Rectal smooth muscle tissue (tissue), 1 donor: ENCODE measurements at regions not wholly inside any gene's neighbourhood (a gene's known extent, or its start where the extent isn't known, plus 50 kb on each side); places are given as distances from the start of the nearest gene placed in this dataset.

Source experiments
- H3K27ac ChIP-seq: one replicate; pipeline ENCODE4 v1.7.0; 2013; ENCODE audit warnings: low read depth, low read length, inconsistent platforms
- H3K27me3 ChIP-seq: one replicate; pipeline ENCODE4 v1.7.0; 2013; ENCODE audit warnings: low read length; ENCODE audit not compliant: control insufficient read depth, insufficient read depth
- H3K36me3 ChIP-seq: one replicate; pipeline ENCODE4 v1.7.0; 2013; ENCODE audit warnings: low read length; ENCODE audit not compliant: control insufficient read depth, insufficient read depth
- H3K4me1 ChIP-seq: one replicate; pipeline ENCODE4 v1.7.0; 2013; ENCODE audit warnings: low read length; ENCODE audit not compliant: control insufficient read depth, insufficient read depth
- H3K4me3 ChIP-seq: one replicate; pipeline ENCODE4 v1.7.0; 2013; ENCODE audit warnings: low read length
- H3K9ac ChIP-seq: one replicate; pipeline ENCODE4 v1.7.0; 2013; ENCODE audit warnings: low read length

DNA sequence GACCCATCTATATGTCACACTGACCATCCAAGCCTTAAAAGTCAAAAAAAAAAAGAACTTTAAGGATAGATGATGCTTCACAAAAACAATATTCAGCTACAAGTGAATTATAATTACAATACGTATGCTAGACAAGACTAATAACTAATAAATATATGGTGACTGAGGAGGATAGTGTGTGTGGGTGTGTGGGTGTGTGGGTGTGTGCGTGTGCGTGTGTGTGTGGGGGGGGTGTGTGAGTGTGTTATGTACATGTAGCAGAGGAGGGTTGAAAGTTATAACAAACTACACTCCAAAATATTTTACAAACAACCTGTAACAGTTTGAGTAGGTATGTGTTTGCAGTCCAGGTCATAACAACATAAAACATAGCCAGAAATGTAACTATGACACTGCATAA, 159.2 kb upstream of the RBBP8 start:
- H3K4me1 ChIP-seq: no peaks in the 10 kb centered on the region
- H3K27me3 ChIP-seq: no peaks in the 10 kb centered on the region
- H3K27ac ChIP-seq: no peak overlapping the region
- no peak overlapping the region for H3K4me3 ChIP-seq
- H3K36me3 ChIP-seq: no peaks in the 10 kb centered on the region
- H3K9ac ChIP-seq: no peak overlapping the region

GRCh38 chr18:22778996-22779395, 154.1 kb upstream of the RBBP8 start:
- H3K4me3 ChIP-seq: no peak overlapping the region
- no peak overlapping the region for H3K9ac ChIP-seq
- H3K27ac ChIP-seq: no peak overlapping the region
- no peaks in the 10 kb centered on the region for H3K4me1 ChIP-seq
- no peaks in the 10 kb centered on the region for H3K27me3 ChIP-seq
- no peaks in the 10 kb centered on the region for H3K36me3 ChIP-seq

DNA sequence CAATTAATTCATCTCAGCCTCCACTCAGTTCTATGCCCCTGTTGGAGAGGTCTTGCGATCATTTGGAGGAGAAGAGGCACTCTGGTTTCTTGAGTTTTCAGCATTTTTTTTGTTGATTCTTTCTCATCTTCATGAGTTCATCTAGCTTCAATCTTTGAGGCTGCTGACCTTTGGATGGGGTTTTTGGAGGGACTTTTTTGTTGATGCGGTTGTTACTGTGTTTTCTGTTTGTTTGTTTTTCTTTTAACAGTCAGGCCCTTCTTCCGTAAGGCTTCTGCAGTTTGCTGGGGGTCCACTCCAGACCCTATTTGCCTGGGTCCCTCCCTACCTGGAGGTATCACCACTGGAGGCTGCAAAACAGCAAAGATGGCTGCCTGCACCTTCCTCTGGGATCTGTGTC, 149.9 kb upstream of the RBBP8 start:
- no peak overlapping the region for H3K4me3 ChIP-seq
- no peaks in the 10 kb centered on the region for H3K27me3 ChIP-seq
- H3K9ac ChIP-seq: no peak overlapping the region
- no peak overlapping the region for H3K27ac ChIP-seq
- no peaks in the 10 kb centered on the region for H3K4me1 ChIP-seq
- no peaks in the 10 kb centered on the region for H3K36me3 ChIP-seq

DNA sequence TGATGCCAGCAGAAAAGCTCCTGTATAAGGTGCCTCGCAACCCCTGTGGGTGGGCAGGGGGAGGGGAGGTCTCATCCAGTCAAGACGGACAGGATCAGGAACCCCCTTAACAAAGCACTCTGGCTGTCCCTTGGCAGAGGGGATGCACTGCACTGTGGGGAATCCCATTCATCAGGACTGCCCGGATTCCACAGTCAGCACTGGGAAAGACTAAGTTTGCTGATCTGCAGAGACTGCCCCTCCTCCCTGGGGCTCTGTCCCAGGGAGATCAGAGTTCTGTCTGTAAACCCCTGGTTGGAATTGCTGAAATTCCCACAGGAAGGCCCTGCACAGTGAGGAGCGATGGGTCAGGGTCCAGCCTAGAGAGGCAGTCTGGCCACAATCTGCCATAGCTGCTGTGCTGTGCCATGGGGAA, 149.5 kb upstream of the RBBP8 start:
- Histone ChIP-seq H3K9ac (no peak overlapping the region), H3K4me3 (no peak overlapping the region), H3K27me3 (no peaks in the 10 kb centered on the region), H3K4me1 (no peaks in the 10 kb centered on the region), H3K27ac (no peak overlapping the region), H3K36me3 (no peaks in the 10 kb centered on the region)

GRCh38 chr18:22789052-22789451, 144.1 kb upstream of the RBBP8 start:
- no peaks in the 10 kb centered on the region for H3K27me3 ChIP-seq
- H3K36me3 ChIP-seq: no peaks in the 10 kb centered on the region
- H3K4me3 ChIP-seq: no peak overlapping the region
- H3K9ac ChIP-seq: no peak overlapping the region
- H3K27ac ChIP-seq: no peak overlapping the region
- H3K4me1 ChIP-seq: no peaks in the 10 kb centered on the region

- no peaks in the 10 kb centered on the region for H3K36me3 ChIP-seq
Observed at GRCh38 chr18:22789600-22789999, 143.5 kb upstream of the RBBP8 start.

DNA sequence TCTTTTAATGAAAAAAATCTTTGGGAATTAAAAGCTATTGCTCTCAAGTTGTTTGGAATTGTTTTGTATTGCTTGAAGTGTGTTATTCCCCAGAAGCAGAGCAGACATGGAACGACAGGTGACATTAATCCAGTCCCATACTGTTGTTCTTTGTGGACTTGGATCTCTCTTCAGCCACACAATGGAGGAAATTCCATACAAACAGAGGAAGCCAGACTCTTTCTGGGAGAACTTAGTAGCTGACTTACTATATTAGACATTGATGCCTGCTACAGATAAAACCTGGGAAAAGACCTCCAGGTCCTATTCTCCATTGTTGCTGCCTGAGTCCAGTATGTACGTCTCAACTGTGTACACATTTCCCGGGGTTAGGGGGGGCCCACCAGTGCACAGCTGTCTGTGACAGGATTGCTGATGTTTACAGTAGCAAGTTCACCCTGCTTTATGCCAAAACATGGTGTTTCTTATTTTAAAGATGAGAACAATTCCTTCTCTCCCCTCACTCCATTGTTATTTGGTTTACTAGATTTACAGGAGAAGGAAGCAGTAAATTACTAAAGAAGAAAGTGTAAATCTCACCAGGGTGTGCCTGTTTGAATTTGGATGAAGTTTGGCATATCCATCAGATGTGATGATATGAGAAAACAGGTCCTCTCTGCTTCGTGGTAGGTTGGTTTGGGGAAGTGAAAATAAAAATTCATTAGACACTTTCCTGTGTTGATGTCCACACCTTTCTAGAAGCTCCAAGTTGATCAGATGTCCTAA, 142.4 kb upstream of the RBBP8 start:
- Histone ChIP-seq H3K36me3 (no peaks in the 10 kb centered on the region), H3K4me1 (no peaks in the 10 kb centered on the region), H3K27ac (no peak overlapping the region), H3K9ac (no peak overlapping the region), H3K4me3 (no peak overlapping the region), H3K27me3 (no peaks in the 10 kb centered on the region)

More at GRCh38 chr18:22789600-22789999, 143.5 kb upstream of the RBBP8 start:
- H3K27me3 ChIP-seq: no peaks in the 10 kb centered on the region
- no peak overlapping the region for H3K27ac ChIP-seq
- no peak overlapping the region for H3K4me3 ChIP-seq
- H3K9ac ChIP-seq: no peak overlapping the region
- no peaks in the 10 kb centered on the region for H3K4me1 ChIP-seq

- Histone ChIP-seq H3K36me3 (no peaks in the 10 kb centered on the region), H3K4me1 (no peaks in the 10 kb centered on the region), H3K27ac (no peak overlapping the region), H3K4me3 (no peak overlapping the region), H3K9ac (no peak overlapping the region), H3K27me3 (no peaks in the 10 kb centered on the region)
Observed at GRCh38 chr18:22791310-22791610, 141.9 kb upstream of the RBBP8 start.

DNA sequence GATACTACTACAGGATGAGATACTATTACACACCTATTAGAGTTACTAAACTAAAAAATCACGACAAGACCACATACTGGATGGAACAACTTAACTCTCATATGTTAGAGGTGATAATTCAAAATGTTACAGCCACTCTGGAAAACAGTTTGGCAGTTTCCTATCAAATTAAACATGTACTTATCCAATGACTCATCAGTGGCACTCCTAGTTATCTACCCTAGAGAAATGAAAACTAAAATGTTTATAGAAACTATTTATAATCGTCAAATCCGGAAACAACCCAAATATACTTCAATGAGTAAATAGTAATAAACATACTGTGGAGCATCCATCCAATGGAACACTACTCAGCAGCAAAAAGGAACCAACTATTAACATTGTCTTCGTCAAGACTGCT, 137.0 kb upstream of the RBBP8 start:
- no peak overlapping the region for H3K9ac ChIP-seq
- no peaks in the 10 kb centered on the region for H3K36me3 ChIP-seq
- no peak overlapping the region for H3K4me3 ChIP-seq

DNA sequence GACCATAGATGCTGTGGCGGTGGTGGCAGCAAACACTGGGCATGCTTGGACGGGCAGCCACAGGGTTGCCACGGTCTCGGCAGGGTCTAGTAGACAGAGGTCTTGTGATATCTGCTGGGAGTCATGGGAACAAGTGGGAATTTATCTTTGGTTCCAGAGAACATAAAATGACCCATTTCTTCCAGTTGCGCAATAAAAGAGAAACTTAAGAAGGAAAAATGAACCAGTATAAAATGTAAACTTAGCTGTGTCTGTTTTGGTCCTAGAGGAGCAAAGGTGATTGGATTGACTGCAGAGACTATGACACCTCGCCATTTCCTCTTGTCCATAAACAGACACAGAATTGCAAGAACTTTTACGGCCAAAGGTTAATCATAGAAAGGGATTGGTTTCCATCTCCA, 132.6 kb upstream of the RBBP8 start:
- Histone ChIP-seq H3K36me3 (no peaks in the 10 kb centered on the region), H3K27ac (no peak overlapping the region), H3K27me3 (no peaks in the 10 kb centered on the region), H3K4me3 (no peak overlapping the region), H3K4me1 (peaks cover 2% of the 10 kb centered on the region), H3K9ac (no peak overlapping the region)

More for the DNA sequence above, 137.0 kb upstream of the RBBP8 start:
- Histone ChIP-seq H3K4me1 (peaks cover 2% of the 10 kb centered on the region), H3K27ac (no peak overlapping the region), H3K27me3 (no peaks in the 10 kb centered on the region)

DNA sequence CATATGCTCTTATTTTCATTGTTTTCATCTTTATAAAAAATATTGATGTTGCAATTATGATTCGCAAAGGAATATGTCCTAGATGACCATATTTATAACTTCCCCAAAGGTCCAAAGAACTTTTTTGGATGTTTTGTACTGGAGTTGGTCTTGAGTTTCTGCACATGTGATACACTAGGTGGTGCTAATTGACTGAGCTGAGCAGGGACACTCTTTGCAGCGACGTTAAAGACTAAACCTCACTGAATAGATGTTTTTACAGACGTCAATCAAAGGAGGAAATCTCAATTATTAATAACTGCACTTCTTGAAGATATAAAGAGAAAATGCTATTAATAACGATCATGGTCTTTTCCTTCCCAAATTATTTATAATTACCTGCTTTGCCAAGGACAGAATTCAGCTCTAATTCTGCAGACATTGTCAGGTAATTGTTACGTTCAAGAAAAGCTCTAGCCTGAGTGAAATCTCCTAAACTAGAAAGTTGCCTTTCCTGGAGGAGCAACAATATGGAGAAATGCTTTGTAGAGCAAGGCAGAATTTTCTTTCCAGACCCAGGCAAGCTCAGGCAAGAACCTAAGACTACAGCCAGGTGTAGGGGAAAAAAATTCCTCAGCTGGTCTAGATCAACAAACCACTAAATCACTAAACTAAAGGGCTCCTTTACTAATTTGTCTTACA, 119.3 kb upstream of the RBBP8 start:
- no peaks in the 10 kb centered on the region for H3K36me3 ChIP-seq
- no peak overlapping the region for H3K27ac ChIP-seq
- H3K4me1 ChIP-seq: no peaks in the 10 kb centered on the region
- no peak overlapping the region for H3K4me3 ChIP-seq
- no peaks in the 10 kb centered on the region for H3K27me3 ChIP-seq
- H3K9ac ChIP-seq: no peak overlapping the region

- no peaks in the 10 kb centered on the region for H3K27me3 ChIP-seq
- no peak overlapping the region for H3K4me3 ChIP-seq
- H3K9ac ChIP-seq: no peak overlapping the region
- no peaks in the 10 kb centered on the region for H3K4me1 ChIP-seq
- no peaks in the 10 kb centered on the region for H3K36me3 ChIP-seq
- no peak overlapping the region for H3K27ac ChIP-seq
Observed at GRCh38 chr18:22814329-22814703, 118.8 kb upstream of the RBBP8 start.
